ENCODE measurements at regions not wholly inside any gene's neighbourhood (a gene's known extent, or its start where the extent isn't known, plus 50 kb on each side); places are given as distances from the start of the nearest gene placed in this dataset.

- Histone ChIP-seq H3K27me3 (ENCODE audit: control insufficient read depth, insufficient read depth, low read length) (no peaks in the 10 kb centered on the region), H3K27ac (ENCODE audit: insufficient read depth, low read length, poor library complexity, severe bottlenecking) (no peak overlapping the region), H3K4me1 (ENCODE audit: control insufficient read depth, insufficient read depth, low read length, poor library complexity, severe bottlenecking) (no peaks in the 10 kb centered on the region), H3K36me3 (ENCODE audit: control insufficient read depth, insufficient read depth, low read length) (no peaks in the 10 kb centered on the region), H3K4me3 (ENCODE audit: low read depth, low read length) (no peak overlapping the region), H3K9me3 (ENCODE audit: control insufficient read depth in 2 of 2, low read length in 2 of 2) (no peaks in the 10 kb centered on the region)
- Mint-ChIP-seq H3K27ac (no peak overlapping the region), H3K27me3 (no peaks in the 10 kb centered on the region), H3K4me1 (no peaks in the 10 kb centered on the region), H3K9me3 (peaks cover 0 to 28% (median 3%) of the 10 kb centered on the region in 7 donors), H3K4me3 (no peak overlapping the region), H3K36me3 (no peaks in the 10 kb centered on the region)
- DNase-seq (no peak), ATAC-seq (ENCODE audit: low read depth in 2 of 2) (no peak)
These were observed 396.7 kb downstream of the TGFB2 start for GRCh38 chr1:218741852-218742251.

DNA sequence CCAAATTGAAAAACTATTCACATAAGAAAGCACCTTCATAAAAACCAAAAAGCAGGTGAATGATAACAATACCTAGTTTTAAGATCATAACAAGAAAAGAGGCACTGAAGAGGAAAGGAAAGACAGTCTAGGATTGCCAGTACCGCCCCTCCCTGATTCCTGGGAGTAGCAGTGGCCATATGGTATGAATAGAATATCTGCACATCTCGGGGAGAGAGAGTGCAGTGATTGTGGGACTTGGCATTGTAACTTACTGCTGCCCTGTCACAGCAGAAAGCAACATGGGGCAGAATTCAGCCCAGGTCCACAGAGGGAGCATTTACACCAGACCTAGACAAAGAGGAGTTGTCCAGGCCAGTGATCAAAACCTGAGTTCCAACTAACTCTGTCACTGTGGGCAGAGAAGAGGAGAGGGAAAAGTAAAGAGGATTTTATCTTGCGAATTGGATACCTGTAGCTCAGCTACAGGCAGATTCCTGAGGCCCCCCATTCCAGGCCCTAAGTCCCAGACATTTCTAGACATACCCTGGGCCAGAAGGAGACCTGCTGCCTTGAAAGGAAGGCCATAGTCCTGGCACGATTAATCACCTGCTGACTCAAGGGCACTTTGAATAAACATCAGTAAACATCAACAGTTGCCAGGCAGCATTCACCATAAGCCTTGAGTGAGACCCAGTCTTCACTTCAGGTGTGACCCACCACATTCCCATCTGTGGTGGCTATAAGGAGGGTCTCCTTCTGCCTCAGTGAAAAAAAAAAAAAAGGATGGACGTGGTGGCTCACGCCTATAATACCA, 397.5 kb downstream of the TGFB2 start:
- H3K9me3 ChIP-seq (ENCODE audit: control insufficient read depth in 2 of 2, low read length in 2 of 2): no peaks in the 10 kb centered on the region
- no peaks in the 10 kb centered on the region for H3K27me3 ChIP-seq (ENCODE audit: control insufficient read depth, insufficient read depth, low read length)
- Mint-ChIP-seq H3K27me3 (no peaks in the 10 kb centered on the region), H3K4me1 (no peaks in the 10 kb centered on the region), H3K4me3 (no peak overlapping the region), H3K36me3 (no peaks in the 10 kb centered on the region), H3K27ac (no peak overlapping the region), H3K9me3 (peaks cover 0 to 28% (median 5%) of the 10 kb centered on the region in 7 donors)
- DNase-seq (no peak), ATAC-seq (ENCODE audit: low read depth in 2 of 2) (no peak)
- no peak overlapping the region for H3K27ac ChIP-seq (ENCODE audit: insufficient read depth, low read length, poor library complexity, severe bottlenecking)
- H3K36me3 ChIP-seq (ENCODE audit: control insufficient read depth, insufficient read depth, low read length): no peaks in the 10 kb centered on the region
- no peaks in the 10 kb centered on the region for H3K4me1 ChIP-seq (ENCODE audit: control insufficient read depth, insufficient read depth, low read length, poor library complexity, severe bottlenecking)
- no peak overlapping the region for H3K4me3 ChIP-seq (ENCODE audit: low read depth, low read length)

GRCh38 chr1:218743861-218744505, 398.8 kb downstream of the TGFB2 start:
- Mint-ChIP-seq H3K27me3 (no peaks in the 10 kb centered on the region), H3K36me3 (no peaks in the 10 kb centered on the region), H3K4me3 (no peak overlapping the region), H3K4me1 (no peaks in the 10 kb centered on the region), H3K9me3 (peaks cover 0 to 33% (median 5%) of the 10 kb centered on the region in 7 donors), H3K27ac (no peak overlapping the region)
- H3K9me3 ChIP-seq (ENCODE audit: control insufficient read depth in 2 of 2, low read length in 2 of 2): no peaks in the 10 kb centered on the region
- no peak overlapping the region for H3K27ac ChIP-seq (ENCODE audit: insufficient read depth, low read length, poor library complexity, severe bottlenecking)
- no peaks in the 10 kb centered on the region for H3K4me1 ChIP-seq (ENCODE audit: control insufficient read depth, insufficient read depth, low read length, poor library complexity, severe bottlenecking)
- no peaks in the 10 kb centered on the region for H3K27me3 ChIP-seq (ENCODE audit: control insufficient read depth, insufficient read depth, low read length)
- no peak overlapping the region for H3K4me3 ChIP-seq (ENCODE audit: low read depth, low read length)
- ATAC-seq (ENCODE audit: low read depth in 2 of 2) (no peak), DNase-seq (no peak)
- H3K36me3 ChIP-seq (ENCODE audit: control insufficient read depth, insufficient read depth, low read length): no peaks in the 10 kb centered on the region

DNA sequence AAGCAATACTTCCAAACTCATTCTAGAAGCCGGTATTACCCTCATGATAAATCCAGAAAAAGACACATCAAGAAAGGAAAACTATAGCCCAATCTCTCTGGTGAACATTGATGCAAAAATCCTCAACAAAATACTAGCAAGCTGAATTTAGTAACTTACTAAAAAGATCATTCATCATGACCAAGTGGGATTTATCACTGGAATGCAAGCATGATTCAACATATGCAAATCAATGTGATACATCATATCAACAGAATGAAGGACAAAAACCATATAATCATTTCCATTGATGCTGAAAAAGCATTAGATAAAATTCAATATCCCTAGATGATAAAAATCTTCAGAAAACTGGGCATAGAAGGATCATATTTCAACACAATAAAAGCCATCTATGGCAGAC, 402.9 kb downstream of the TGFB2 start:
- H3K27ac Mint-ChIP-seq: no peak overlapping the region
- no peaks in the 10 kb centered on the region for H3K9me3 ChIP-seq (ENCODE audit: control insufficient read depth in 2 of 2, low read length in 2 of 2)
- no peaks in the 10 kb centered on the region for H3K27me3 ChIP-seq (ENCODE audit: control insufficient read depth, insufficient read depth, low read length)
- ATAC-seq (ENCODE audit: low read depth in 2 of 2) (no peak), DNase-seq (no peak)
- H3K27ac ChIP-seq (ENCODE audit: insufficient read depth, low read length, poor library complexity, severe bottlenecking): no peak overlapping the region
- H3K36me3 ChIP-seq (ENCODE audit: control insufficient read depth, insufficient read depth, low read length): no peaks in the 10 kb centered on the region
- H3K4me3 ChIP-seq (ENCODE audit: low read depth, low read length): no peak overlapping the region
- no peaks in the 10 kb centered on the region for H3K4me1 Mint-ChIP-seq
- no peaks in the 10 kb centered on the region for H3K27me3 Mint-ChIP-seq
- H3K36me3 Mint-ChIP-seq: no peaks in the 10 kb centered on the region
- H3K4me1 ChIP-seq (ENCODE audit: control insufficient read depth, insufficient read depth, low read length, poor library complexity, severe bottlenecking): no peaks in the 10 kb centered on the region
- H3K9me3 Mint-ChIP-seq: peaks cover 0 to 29% (median 9%) of the 10 kb centered on the region in 7 donors
- H3K4me3 Mint-ChIP-seq: no peak overlapping the region

DNA sequence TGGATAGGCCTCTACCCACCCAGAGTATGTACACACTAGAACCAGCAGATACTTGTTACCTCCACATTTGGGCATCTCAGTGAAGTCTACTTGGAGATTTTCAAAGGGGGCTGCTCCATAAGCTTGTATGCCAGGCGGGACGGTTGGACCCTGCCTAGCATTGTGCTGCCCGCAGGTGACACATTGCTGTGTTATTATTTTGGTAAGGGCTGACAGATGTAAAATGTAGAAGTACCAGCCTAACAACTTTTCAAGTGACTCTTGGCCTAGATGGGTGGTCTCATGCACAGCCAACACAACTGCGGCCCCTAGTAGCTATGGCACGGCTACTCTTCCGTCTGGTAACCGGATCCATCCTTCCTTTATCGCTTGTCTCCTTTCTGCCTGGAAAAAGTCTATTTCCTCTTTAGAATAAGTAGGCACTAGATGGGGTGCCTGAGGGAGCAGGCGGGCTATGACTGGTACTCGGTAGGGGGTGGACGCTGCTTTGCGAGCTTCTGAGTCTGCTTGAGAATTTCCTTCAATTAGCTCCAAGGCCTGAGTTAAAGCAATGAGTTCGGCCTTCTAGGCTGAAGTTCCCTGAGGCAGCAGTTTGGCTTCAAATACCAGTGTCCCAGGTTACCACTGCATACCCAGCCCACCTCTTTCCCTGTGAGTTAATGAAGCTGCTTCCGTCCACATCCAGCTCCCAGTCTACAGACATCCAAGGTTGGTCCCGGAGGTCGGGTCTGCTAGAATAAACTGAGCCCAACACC, 405.3 kb downstream of the TGFB2 start:
- H3K36me3 Mint-ChIP-seq: no peaks in the 10 kb centered on the region
- H3K9me3 Mint-ChIP-seq: peaks cover 0 to 14% (median 6%) of the 10 kb centered on the region in 7 donors

GRCh38 chr1:218751208-218751948, 406.2 kb downstream of the TGFB2 start:
- Mint-ChIP-seq H3K4me3 (no peak overlapping the region), H3K27ac (no peak overlapping the region), H3K4me1 (no peaks in the 10 kb centered on the region), H3K27me3 (no peaks in the 10 kb centered on the region), H3K36me3 (no peaks in the 10 kb centered on the region), H3K9me3 (peaks cover 0 to 12% (median 5%) of the 10 kb centered on the region in 7 donors)
- no peaks in the 10 kb centered on the region for H3K27me3 ChIP-seq (ENCODE audit: control insufficient read depth, insufficient read depth, low read length)
- no peak for DNase-seq
- H3K4me3 ChIP-seq (ENCODE audit: low read depth, low read length): no peak overlapping the region
- H3K4me1 ChIP-seq (ENCODE audit: control insufficient read depth, insufficient read depth, low read length, poor library complexity, severe bottlenecking): no peaks in the 10 kb centered on the region
- H3K27ac ChIP-seq (ENCODE audit: insufficient read depth, low read length, poor library complexity, severe bottlenecking): no peak overlapping the region
- no peak for ATAC-seq (ENCODE audit: low read depth in 2 of 2)
- peaks cover 0 to 6% of the 10 kb centered on the region in 2 experiments for H3K9me3 ChIP-seq (ENCODE audit: control insufficient read depth in 2 of 2, low read length in 2 of 2)
- no peaks in the 10 kb centered on the region for H3K36me3 ChIP-seq (ENCODE audit: control insufficient read depth, insufficient read depth, low read length)

More for the DNA sequence above, 405.3 kb downstream of the TGFB2 start:
- ATAC-seq (ENCODE audit: low read depth in 2 of 2) (no peak), DNase-seq (no peak)
- H3K4me1 ChIP-seq (ENCODE audit: control insufficient read depth, insufficient read depth, low read length, poor library complexity, severe bottlenecking): no peaks in the 10 kb centered on the region
- H3K9me3 ChIP-seq (ENCODE audit: control insufficient read depth in 2 of 2, low read length in 2 of 2): peaks cover 0 to 6% of the 10 kb centered on the region in 2 experiments
- H3K4me3 ChIP-seq (ENCODE audit: low read depth, low read length): no peak overlapping the region
- no peak overlapping the region for H3K27ac ChIP-seq (ENCODE audit: insufficient read depth, low read length, poor library complexity, severe bottlenecking)
- H3K4me1 Mint-ChIP-seq: no peaks in the 10 kb centered on the region
- no peaks in the 10 kb centered on the region for H3K27me3 ChIP-seq (ENCODE audit: control insufficient read depth, insufficient read depth, low read length)
- H3K27ac Mint-ChIP-seq: no peak overlapping the region
- H3K36me3 ChIP-seq (ENCODE audit: control insufficient read depth, insufficient read depth, low read length): no peaks in the 10 kb centered on the region
- no peaks in the 10 kb centered on the region for H3K27me3 Mint-ChIP-seq
- no peak overlapping the region for H3K4me3 Mint-ChIP-seq

DNA sequence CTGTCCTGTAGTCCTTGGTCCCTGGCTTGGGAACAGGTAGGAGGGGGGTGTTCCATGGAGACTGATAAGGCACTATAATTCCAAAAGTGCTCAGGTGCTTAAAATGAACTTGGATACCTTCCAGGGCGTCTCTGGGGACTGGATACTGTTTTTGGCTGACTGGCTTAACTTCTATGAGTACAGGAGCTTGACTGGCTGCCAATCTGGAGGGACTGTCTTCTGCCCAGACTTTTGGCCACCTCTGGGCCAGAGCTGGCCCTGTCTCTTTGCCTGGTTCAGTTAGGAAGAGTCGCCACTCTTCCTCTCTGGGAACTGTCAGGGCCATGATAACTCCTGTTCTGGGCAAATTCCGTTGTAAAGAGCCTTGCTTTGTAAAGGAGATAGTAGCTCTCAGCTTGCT, 407.0 kb downstream of the TGFB2 start:
- ATAC-seq (ENCODE audit: low read depth in 2 of 2) (no peak), DNase-seq (no peak)
- H3K4me3 Mint-ChIP-seq: no peak overlapping the region
- no peak overlapping the region for H3K4me3 ChIP-seq (ENCODE audit: low read depth, low read length)
- no peaks in the 10 kb centered on the region for H3K4me1 Mint-ChIP-seq
- no peak overlapping the region for H3K27ac Mint-ChIP-seq
- H3K9me3 Mint-ChIP-seq: peaks cover 0 to 14% (median 5%) of the 10 kb centered on the region in 7 donors
- peaks cover 0 to 6% of the 10 kb centered on the region in 2 experiments for H3K9me3 ChIP-seq (ENCODE audit: control insufficient read depth in 2 of 2, low read length in 2 of 2)
- no peaks in the 10 kb centered on the region for H3K27me3 ChIP-seq (ENCODE audit: control insufficient read depth, insufficient read depth, low read length)
- H3K4me1 ChIP-seq (ENCODE audit: control insufficient read depth, insufficient read depth, low read length, poor library complexity, severe bottlenecking): no peaks in the 10 kb centered on the region
- no peak overlapping the region for H3K27ac ChIP-seq (ENCODE audit: insufficient read depth, low read length, poor library complexity, severe bottlenecking)
- no peaks in the 10 kb centered on the region for H3K36me3 Mint-ChIP-seq
- no peaks in the 10 kb centered on the region for H3K27me3 Mint-ChIP-seq
- H3K36me3 ChIP-seq (ENCODE audit: control insufficient read depth, insufficient read depth, low read length): no peaks in the 10 kb centered on the region
